ENCODE measurements at regions not wholly inside any gene's neighbourhood (a gene's known extent, or its start where the extent isn't known, plus 50 kb on each side); places are given as distances from the start of the nearest gene placed in this dataset.

DNA sequence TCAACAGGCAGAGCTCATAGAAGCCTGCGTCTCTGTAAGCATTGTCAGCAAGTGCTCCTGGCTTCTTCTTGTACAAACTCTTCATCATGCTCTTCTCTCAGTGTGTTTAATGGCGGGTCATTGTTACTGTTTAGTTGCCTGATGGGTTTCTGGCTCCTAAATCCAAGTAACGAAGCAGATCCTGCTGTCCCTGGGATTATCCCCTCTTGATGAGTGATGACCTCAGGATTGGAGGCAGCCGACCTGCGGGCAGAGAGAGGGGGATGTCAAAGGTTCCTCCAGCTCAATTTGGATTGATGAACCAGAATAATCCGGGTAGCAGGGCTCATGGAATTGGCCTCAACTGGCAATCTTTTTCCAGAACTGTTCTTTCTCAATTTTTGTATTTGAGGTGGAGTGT is 66.1 kb upstream of the BARHL2 start:
- no peaks in the 10 kb centered on the region for H3K36me3 ChIP-seq
- peaks cover 11% of the 10 kb centered on the region for H3F3A ChIP-seq (ENCODE audit: low read depth)
- no peak overlapping the region for H3K27ac Mint-ChIP-seq
- H3K4me2 ChIP-seq = peak overlapping the region; percentile 36
- peaks cover 2% of the 10 kb centered on the region for H3K27me3 Mint-ChIP-seq (ENCODE audit: insufficient read depth, low read depth)
- H4K20me1 ChIP-seq (ENCODE audit: low read depth) = no peaks in the 10 kb centered on the region
- H3K4me3 Mint-ChIP-seq = no peak overlapping the region
- H3K4me1 Mint-ChIP-seq = peaks cover 7% of the 10 kb centered on the region
- no peak overlapping the region for H3K4me3 ChIP-seq
- H3K27me3 ChIP-seq = no peaks in the 10 kb centered on the region
- H3K9me3 Mint-ChIP-seq = no peaks in the 10 kb centered on the region
- TF ChIP-seq, protein P1, sequence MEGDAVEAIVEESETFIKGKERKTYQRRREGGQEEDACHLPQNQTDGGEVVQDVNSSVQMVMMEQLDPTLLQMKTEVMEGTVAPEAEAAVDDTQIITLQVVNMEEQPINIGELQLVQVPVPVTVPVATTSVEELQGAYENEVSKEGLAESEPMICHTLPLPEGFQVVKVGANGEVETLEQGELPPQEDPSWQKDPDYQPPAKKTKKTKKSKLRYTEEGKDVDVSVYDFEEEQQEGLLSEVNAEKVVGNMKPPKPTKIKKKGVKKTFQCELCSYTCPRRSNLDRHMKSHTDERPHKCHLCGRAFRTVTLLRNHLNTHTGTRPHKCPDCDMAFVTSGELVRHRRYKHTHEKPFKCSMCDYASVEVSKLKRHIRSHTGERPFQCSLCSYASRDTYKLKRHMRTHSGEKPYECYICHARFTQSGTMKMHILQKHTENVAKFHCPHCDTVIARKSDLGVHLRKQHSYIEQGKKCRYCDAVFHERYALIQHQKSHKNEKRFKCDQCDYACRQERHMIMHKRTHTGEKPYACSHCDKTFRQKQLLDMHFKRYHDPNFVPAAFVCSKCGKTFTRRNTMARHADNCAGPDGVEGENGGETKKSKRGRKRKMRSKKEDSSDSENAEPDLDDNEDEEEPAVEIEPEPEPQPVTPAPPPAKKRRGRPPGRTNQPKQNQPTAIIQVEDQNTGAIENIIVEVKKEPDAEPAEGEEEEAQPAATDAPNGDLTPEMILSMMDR (IDR thresholded peaks at IDR 0.05) = no peak
- TF ChIP-seq EZH2 (IDR thresholded peaks at IDR 0.05) (no peak), EZH2phosphoT487 (IDR thresholded peaks at IDR 0.05) (no peak)
- DNase-seq (ENCODE audit: low spot score) = peak; percentile 56
- peaks cover 19% of the 10 kb centered on the region for H3K4me1 ChIP-seq
- no peak overlapping the region for H3K9ac ChIP-seq
- H3K9me3 ChIP-seq (ENCODE audit: low read depth) = no peaks in the 10 kb centered on the region
- no peaks in the 10 kb centered on the region for H3K36me3 Mint-ChIP-seq
- H2AFZ ChIP-seq (replicated peaks) = no peak overlapping the region
- no peaks in the 10 kb centered on the region for H3K79me2 ChIP-seq (ENCODE audit: low read depth)
- H3K27ac ChIP-seq = peak overlapping the region; percentile 63

DNA sequence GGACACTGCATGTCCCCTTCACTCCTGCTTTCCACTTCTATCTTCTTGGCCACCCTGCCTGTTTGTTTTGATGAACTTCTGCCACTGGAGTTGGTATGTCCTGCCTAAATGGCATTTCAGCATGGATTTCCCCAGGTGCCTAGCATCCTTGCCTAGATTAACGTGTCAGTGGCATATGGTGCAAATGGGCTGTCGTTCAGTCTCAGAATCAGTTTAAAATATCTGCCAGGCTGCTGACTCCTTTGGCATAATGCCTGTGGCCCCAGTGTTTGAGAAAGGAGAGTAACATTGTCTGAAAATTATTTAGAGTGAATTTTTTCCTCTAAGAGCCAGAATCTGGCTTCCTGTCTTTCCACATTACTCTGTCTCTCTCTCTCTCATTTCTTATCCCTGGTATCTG is 64.9 kb upstream of the BARHL2 start:
- Histone ChIP-seq H3K79me2 (ENCODE audit: low read depth) (no peaks in the 10 kb centered on the region), H3K9me3 (ENCODE audit: low read depth) (no peaks in the 10 kb centered on the region), H3K36me3 (no peaks in the 10 kb centered on the region), H3K4me1 (peaks cover 19% of the 10 kb centered on the region), H3K27ac (no peak overlapping the region), H3F3A (ENCODE audit: low read depth) (peaks cover 11% of the 10 kb centered on the region), H4K20me1 (ENCODE audit: low read depth) (no peaks in the 10 kb centered on the region), H3K27me3 (no peaks in the 10 kb centered on the region), H3K4me2 (no peak overlapping the region), H2AFZ (replicated peaks) (no peak overlapping the region), H3K4me3 (no peak overlapping the region), H3K9ac (no peak overlapping the region)
- no peak for DNase-seq (ENCODE audit: low spot score)
- H3K4me1 Mint-ChIP-seq = peaks cover 7% of the 10 kb centered on the region
- TF ChIP-seq EZH2phosphoT487 (IDR thresholded peaks at IDR 0.05) = no peak
- TF ChIP-seq, protein P1 (IDR thresholded peaks at IDR 0.05) = no peak
- H3K27me3 Mint-ChIP-seq (ENCODE audit: insufficient read depth, low read depth) = peaks cover 2% of the 10 kb centered on the region
- H3K27ac Mint-ChIP-seq = no peak overlapping the region
- H3K36me3 Mint-ChIP-seq = no peaks in the 10 kb centered on the region
- H3K9me3 Mint-ChIP-seq = no peaks in the 10 kb centered on the region
- no peak overlapping the region for H3K4me3 Mint-ChIP-seq

DNA sequence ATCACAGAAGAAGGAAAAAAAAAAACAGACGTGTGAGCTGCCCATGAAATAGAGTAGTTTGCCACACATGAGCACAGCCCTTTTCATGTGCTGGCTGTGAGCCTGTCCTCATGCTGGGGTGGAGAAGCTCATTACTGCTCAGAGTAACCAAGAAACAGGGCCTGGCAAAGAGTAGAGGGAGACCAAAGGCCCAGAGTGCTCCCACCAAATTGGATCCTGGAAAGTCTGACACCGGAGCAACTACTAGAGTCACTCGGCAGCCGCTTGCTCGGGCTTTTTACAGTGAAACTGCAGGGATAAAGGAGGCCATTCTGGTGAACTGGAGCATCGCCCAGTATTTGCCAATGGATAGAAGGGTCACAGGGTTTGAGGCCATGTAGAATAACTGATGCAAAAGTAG is 64.4 kb upstream of the BARHL2 start:
- H3K4me2 ChIP-seq = no peak overlapping the region
- H3K79me2 ChIP-seq (ENCODE audit: low read depth) = no peaks in the 10 kb centered on the region
- H3K4me3 ChIP-seq = no peak overlapping the region
- peaks cover 4% of the 10 kb centered on the region for H3K27me3 Mint-ChIP-seq (ENCODE audit: insufficient read depth, low read depth)
- no peak overlapping the region for H3K4me3 Mint-ChIP-seq
- H3K27ac Mint-ChIP-seq = no peak overlapping the region
- H3K4me1 Mint-ChIP-seq = peaks cover 7% of the 10 kb centered on the region
- H3K9me3 Mint-ChIP-seq = no peaks in the 10 kb centered on the region
- no peak for DNase-seq (ENCODE audit: low spot score)
- no peaks in the 10 kb centered on the region for H4K20me1 ChIP-seq (ENCODE audit: low read depth)
- H3K36me3 Mint-ChIP-seq = no peaks in the 10 kb centered on the region
- H3F3A ChIP-seq (ENCODE audit: low read depth) = peaks cover 11% of the 10 kb centered on the region
- no peak overlapping the region for H3K9ac ChIP-seq
- H3K4me1 ChIP-seq = peaks cover 19% of the 10 kb centered on the region
- TF ChIP-seq EZH2phosphoT487 (IDR thresholded peaks at IDR 0.05) = no peak
- no peak for TF ChIP-seq EZH2 (IDR thresholded peaks at IDR 0.05)
- TF ChIP-seq, protein P1 (IDR thresholded peaks at IDR 0.05) = no peak
- no peaks in the 10 kb centered on the region for H3K9me3 ChIP-seq (ENCODE audit: low read depth)
- no peaks in the 10 kb centered on the region for H3K36me3 ChIP-seq
- no peak overlapping the region for H2AFZ ChIP-seq (replicated peaks)
- H3K27ac ChIP-seq = no peak overlapping the region
- H3K27me3 ChIP-seq = no peaks in the 10 kb centered on the region
